SK-N-SH treated with all-trans-retinoic acid at 6 μM for 48 hours (cell line): ENCODE measurements at regions not wholly inside any gene's neighbourhood (a gene's known extent, or its start where the extent isn't known, plus 50 kb on each side); places are given as distances from the start of the nearest gene placed in this dataset.
"Not testable (repeated sequence)": the region's sequence is repeated elsewhere in the genome, so short reads cannot be mapped to it uniquely, and the experiment has no call there.

Source experiments
- ATAC-seq: fragments of 200-7000 bp; cut with Tn5 transposase; 3 replicates; pipeline ENCODE4 v1.9.1; 2020; ENCODE audit warnings: mild to moderate bottlenecking, moderate library complexity
- ARNTL ChIP-seq: fragments of 450-650 bp; formaldehyde crosslinking; IDR thresholded peaks from 2 replicates; pipeline ENCODE4 v1.5.0; 2020; ENCODE audit warnings: low read depth, mild to moderate bottlenecking, moderate library complexity, borderline replicate concordance
- BACH2 ChIP-seq: fragments of 250-450 bp; sonication (Bioruptor Pico); IDR thresholded peaks from 2 replicates; pipeline ENCODE4 v1.9.0; 2021; ENCODE audit warnings: mild to moderate bottlenecking, borderline replicate concordance
- CSDC2 ChIP-seq: fragments of 250-450 bp; sonication (Bioruptor Pico); IDR thresholded peaks from 2 replicates; pipeline ENCODE4 v1.5.0; 2020; ENCODE audit warnings: mild to moderate bottlenecking, moderate library complexity
- ESRRG ChIP-seq: fragments of 250-450 bp; sonication (Bioruptor Pico); IDR thresholded peaks from 2 replicates; pipeline ENCODE4 v1.6.1; 2021; ENCODE audit warnings: mild to moderate bottlenecking
- GLIS3 ChIP-seq: fragments of 250-450 bp; sonication (Bioruptor Pico); IDR thresholded peaks from 2 replicates; pipeline ENCODE4 v1.5.0; 2020; ENCODE audit warnings: mild to moderate bottlenecking, moderate library complexity
- ISL1 ChIP-seq: fragments of 250-450 bp; sonication (Bioruptor Pico); IDR thresholded peaks from 2 replicates; pipeline ENCODE4 v2.1.2; 2022; ENCODE audit warnings: mild to moderate bottlenecking, moderate library complexity
- OSR1 ChIP-seq: fragments of 250-450 bp; sonication (Bioruptor Pico); IDR thresholded peaks from 2 replicates; pipeline ENCODE4 v1.8.0; 2022; ENCODE audit warnings: moderate library complexity, mild to moderate bottlenecking, inconsistent platforms
- PPARA ChIP-seq: fragments of 250-450 bp; sonication (Bioruptor Pico); IDR thresholded peaks from 2 replicates; pipeline ENCODE4 v1.5.0; 2020; ENCODE audit warnings: mild to moderate bottlenecking, borderline replicate concordance
- RARB ChIP-seq: fragments of 250-450 bp; sonication (Bioruptor Pico); IDR thresholded peaks from 2 replicates; pipeline ENCODE4 v1.8.0; 2021; ENCODE audit warnings: mild to moderate bottlenecking, moderate library complexity
- SNAI2 ChIP-seq: fragments of 250-450 bp; sonication (Bioruptor Pico); IDR thresholded peaks from 2 replicates; pipeline ENCODE4 v1.5.0; 2020; ENCODE audit warnings: mild to moderate bottlenecking, moderate library complexity
- TCF4 ChIP-seq: fragments of 250-450 bp; sonication (Bioruptor Pico); IDR thresholded peaks from 2 replicates; pipeline ENCODE4 v1.8.0; 2021; ENCODE audit warnings: mild to moderate bottlenecking, moderate library complexity, borderline replicate concordance
- TOX ChIP-seq: fragments of 250-450 bp; sonication (Bioruptor Pico); IDR thresholded peaks from 2 replicates; pipeline ENCODE4 v1.8.0; 2021; ENCODE audit warnings: mild to moderate bottlenecking, moderate library complexity, borderline replicate concordance
- ZC3H10 ChIP-seq: fragments of 250-450 bp; sonication (Bioruptor Pico); IDR thresholded peaks from 2 replicates; pipeline ENCODE4 v1.5.1; 2021; ENCODE audit warnings: mild to moderate bottlenecking, moderate library complexity
- ZFP30 ChIP-seq: fragments of 450-650 bp; formaldehyde crosslinking; IDR thresholded peaks from 2 replicates; pipeline ENCODE4 v1.5.0; 2022; ENCODE audit warnings: mild to moderate bottlenecking, moderate library complexity
- ZNF565 ChIP-seq: fragments of 450-650 bp; formaldehyde crosslinking; conservative IDR thresholded peaks from 2 replicates; pipeline ENCODE4 v1.5.0; 2020; ENCODE audit warnings: low read depth, mild to moderate bottlenecking, moderate library complexity
- ZNF8 ChIP-seq: fragments of 450-650 bp; formaldehyde crosslinking; IDR thresholded peaks from 2 replicates; pipeline ENCODE4 v1.5.0; 2020; ENCODE audit warnings: mild to moderate bottlenecking, moderate library complexity
- TF ChIP-seq, protein P1 (sequence below): fragments of 250-450 bp; sonication (Bioruptor Pico); IDR thresholded peaks from 2 replicates; pipeline ENCODE4 v1.5.1; 2021; ENCODE audit warnings: mild to moderate bottlenecking, moderate library complexity
- TF ChIP-seq, protein P2 (sequence below): fragments of 250-450 bp; sonication (Bioruptor Pico); IDR thresholded peaks from 2 replicates; pipeline ENCODE4 v1.8.0; 2020; ENCODE audit warnings: mild to moderate bottlenecking, moderate library complexity, borderline replicate concordance
- TF ChIP-seq, protein P3 (sequence below): fragments of 250-450 bp; sonication (Bioruptor Pico); IDR thresholded peaks from 2 replicates; pipeline ENCODE4 v1.5.0; 2020; ENCODE audit warnings: mild to moderate bottlenecking, moderate library complexity
- TF ChIP-seq, protein P4 (sequence below): fragments of 250-450 bp; sonication (Bioruptor Pico); IDR thresholded peaks from 2 replicates; pipeline ENCODE4 v1.8.0; 2021; ENCODE audit warnings: low read depth, mild to moderate bottlenecking, moderate library complexity, borderline replicate concordance
- TF ChIP-seq, protein P5 (sequence below): fragments of 250-450 bp; sonication (Bioruptor Pico); IDR thresholded peaks from 2 replicates; pipeline ENCODE4 v1.5.1; 2020; ENCODE audit warnings: low read depth, mild to moderate bottlenecking, moderate library complexity

DNA sequence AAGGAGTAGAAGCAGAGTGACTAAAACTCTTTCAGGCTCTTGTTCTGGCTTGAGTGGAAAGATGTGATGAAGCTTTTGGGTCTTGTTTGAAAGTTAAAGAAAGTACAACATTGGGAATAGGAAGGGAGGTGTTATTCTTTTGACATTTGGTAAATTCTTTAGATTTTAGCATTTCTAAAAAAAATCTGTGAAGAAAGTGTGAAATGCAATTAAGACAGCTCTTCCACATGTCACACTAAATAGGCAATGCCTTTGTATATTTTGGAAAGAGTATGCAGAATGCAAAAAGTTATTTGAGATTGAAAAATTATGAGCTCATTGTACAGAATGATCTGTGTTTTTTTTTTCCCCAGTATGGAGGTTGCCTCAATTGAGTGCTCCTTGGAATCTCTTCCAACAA is 532.2 kb upstream of the DPPA4 start:
- ATAC-seq = no peak
- TF ChIP-seq TOX (CRISPR knock-in tag) (no peak), ARNTL (CRISPR knock-in tag) (no peak), ZNF565 (CRISPR knock-in tag) (no peak), GLIS3 (CRISPR knock-in tag) (no peak), OSR1 (no peak)
- TF ChIP-seq, protein P1, sequence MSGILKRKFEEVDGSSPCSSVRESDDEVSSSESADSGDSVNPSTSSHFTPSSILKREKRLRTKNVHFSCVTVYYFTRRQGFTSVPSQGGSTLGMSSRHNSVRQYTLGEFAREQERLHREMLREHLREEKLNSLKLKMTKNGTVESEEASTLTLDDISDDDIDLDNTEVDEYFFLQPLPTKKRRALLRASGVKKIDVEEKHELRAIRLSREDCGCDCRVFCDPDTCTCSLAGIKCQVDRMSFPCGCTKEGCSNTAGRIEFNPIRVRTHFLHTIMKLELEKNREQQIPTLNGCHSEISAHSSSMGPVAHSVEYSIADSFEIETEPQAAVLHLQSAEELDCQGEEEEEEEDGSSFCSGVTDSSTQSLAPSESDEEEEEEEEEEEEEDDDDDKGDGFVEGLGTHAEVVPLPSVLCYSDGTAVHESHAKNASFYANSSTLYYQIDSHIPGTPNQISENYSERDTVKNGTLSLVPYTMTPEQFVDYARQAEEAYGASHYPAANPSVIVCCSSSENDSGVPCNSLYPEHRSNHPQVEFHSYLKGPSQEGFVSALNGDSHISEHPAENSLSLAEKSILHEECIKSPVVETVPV (CRISPR knock-in tag) = no peak

DNA sequence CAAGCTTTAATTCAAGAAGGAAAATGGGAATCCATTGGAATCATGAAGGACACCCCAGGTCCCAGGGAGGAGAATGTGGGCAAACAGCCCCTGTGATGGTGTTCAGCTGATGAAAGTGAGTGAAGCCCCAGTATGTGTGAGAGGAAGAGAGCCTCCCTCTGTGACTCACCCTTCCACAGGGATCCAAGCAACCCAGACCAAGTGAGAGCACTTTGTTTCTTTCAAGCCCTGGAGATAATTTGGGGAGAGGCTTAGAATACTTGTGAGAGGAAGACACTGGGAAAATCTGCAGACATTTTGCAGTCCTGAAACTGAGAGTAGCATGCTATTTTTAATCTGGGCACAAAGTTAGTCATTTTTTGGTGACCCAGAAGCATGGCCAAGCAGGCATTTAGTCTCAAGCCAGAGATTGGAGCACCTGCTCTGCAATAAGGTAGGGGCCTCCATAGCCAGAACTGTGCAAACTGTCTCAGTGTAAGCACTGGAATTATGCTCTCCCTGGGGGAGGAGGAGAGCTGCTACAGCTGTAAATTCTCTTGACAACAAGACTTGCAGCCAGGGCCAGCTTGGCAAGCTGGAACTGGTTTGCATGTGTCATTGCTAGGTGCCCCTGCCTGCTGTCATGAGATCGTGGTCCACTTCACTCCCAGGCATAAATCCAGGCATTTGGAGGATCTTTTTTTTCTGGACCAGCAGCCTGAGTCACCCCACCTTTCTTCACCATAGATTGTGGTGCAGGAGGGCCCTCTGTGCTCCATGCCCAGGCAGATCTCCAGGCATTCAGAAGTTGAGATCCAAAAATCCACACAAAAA is 537.8 kb upstream of the DPPA4 start:
- no peak for ATAC-seq
- TF ChIP-seq, protein P1 (CRISPR knock-in tag) = no peak
- TF ChIP-seq, protein P2, sequence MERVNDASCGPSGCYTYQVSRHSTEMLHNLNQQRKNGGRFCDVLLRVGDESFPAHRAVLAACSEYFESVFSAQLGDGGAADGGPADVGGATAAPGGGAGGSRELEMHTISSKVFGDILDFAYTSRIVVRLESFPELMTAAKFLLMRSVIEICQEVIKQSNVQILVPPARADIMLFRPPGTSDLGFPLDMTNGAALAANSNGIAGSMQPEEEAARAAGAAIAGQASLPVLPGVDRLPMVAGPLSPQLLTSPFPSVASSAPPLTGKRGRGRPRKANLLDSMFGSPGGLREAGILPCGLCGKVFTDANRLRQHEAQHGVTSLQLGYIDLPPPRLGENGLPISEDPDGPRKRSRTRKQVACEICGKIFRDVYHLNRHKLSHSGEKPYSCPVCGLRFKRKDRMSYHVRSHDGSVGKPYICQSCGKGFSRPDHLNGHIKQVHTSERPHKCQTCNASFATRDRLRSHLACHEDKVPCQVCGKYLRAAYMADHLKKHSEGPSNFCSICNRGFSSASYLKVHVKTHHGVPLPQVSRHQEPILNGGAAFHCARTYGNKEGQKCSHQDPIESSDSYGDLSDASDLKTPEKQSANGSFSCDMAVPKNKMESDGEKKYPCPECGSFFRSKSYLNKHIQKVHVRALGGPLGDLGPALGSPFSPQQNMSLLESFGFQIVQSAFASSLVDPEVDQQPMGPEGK (CRISPR knock-in tag) = no peak
- no peak for TF ChIP-seq CSDC2 (CRISPR knock-in tag)
- no peak for TF ChIP-seq ZC3H10 (CRISPR knock-in tag)
- no peak for TF ChIP-seq ZFP30 (CRISPR knock-in tag)
- TF ChIP-seq PPARA (CRISPR knock-in tag) = no peak
- no peak for TF ChIP-seq ZNF8 (CRISPR knock-in tag)
- TF ChIP-seq OSR1 = no peak
- no peak for TF ChIP-seq TCF4
- TF ChIP-seq GLIS3 (CRISPR knock-in tag) = no peak
- TF ChIP-seq ISL1 (CRISPR knock-in tag) = no peak
- TF ChIP-seq ARNTL (CRISPR knock-in tag) = no peak
- TF ChIP-seq TOX (CRISPR knock-in tag) = no peak
- no peak for TF ChIP-seq BACH2 (CRISPR knock-in tag)
- no peak for TF ChIP-seq ESRRG (CRISPR knock-in tag)
- TF ChIP-seq, protein P3, sequence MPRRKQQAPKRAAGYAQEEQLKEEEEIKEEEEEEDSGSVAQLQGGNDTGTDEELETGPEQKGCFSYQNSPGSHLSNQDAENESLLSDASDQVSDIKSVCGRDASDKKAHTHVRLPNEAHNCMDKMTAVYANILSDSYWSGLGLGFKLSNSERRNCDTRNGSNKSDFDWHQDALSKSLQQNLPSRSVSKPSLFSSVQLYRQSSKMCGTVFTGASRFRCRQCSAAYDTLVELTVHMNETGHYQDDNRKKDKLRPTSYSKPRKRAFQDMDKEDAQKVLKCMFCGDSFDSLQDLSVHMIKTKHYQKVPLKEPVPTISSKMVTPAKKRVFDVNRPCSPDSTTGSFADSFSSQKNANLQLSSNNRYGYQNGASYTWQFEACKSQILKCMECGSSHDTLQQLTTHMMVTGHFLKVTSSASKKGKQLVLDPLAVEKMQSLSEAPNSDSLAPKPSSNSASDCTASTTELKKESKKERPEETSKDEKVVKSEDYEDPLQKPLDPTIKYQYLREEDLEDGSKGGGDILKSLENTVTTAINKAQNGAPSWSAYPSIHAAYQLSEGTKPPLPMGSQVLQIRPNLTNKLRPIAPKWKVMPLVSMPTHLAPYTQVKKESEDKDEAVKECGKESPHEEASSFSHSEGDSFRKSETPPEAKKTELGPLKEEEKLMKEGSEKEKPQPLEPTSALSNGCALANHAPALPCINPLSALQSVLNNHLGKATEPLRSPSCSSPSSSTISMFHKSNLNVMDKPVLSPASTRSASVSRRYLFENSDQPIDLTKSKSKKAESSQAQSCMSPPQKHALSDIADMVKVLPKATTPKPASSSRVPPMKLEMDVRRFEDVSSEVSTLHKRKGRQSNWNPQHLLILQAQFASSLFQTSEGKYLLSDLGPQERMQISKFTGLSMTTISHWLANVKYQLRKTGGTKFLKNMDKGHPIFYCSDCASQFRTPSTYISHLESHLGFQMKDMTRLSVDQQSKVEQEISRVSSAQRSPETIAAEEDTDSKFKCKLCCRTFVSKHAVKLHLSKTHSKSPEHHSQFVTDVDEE (CRISPR knock-in tag) = no peak
- no peak for TF ChIP-seq SNAI2 (CRISPR knock-in tag)
- TF ChIP-seq RARB (CRISPR knock-in tag) = no peak
- TF ChIP-seq, protein P4, sequence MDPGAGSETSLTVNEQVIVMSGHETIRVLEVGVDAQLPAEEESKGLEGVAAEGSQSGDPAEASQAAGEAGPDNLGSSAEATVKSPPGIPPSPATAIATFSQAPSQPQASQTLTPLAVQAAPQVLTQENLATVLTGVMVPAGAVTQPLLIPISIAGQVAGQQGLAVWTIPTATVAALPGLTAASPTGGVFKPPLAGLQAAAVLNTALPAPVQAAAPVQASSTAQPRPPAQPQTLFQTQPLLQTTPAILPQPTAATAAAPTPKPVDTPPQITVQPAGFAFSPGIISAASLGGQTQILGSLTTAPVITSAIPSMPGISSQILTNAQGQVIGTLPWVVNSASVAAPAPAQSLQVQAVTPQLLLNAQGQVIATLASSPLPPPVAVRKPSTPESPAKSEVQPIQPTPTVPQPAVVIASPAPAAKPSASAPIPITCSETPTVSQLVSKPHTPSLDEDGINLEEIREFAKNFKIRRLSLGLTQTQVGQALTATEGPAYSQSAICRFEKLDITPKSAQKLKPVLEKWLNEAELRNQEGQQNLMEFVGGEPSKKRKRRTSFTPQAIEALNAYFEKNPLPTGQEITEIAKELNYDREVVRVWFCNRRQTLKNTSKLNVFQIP (CRISPR knock-in tag) = no peak
- TF ChIP-seq, protein P5, sequence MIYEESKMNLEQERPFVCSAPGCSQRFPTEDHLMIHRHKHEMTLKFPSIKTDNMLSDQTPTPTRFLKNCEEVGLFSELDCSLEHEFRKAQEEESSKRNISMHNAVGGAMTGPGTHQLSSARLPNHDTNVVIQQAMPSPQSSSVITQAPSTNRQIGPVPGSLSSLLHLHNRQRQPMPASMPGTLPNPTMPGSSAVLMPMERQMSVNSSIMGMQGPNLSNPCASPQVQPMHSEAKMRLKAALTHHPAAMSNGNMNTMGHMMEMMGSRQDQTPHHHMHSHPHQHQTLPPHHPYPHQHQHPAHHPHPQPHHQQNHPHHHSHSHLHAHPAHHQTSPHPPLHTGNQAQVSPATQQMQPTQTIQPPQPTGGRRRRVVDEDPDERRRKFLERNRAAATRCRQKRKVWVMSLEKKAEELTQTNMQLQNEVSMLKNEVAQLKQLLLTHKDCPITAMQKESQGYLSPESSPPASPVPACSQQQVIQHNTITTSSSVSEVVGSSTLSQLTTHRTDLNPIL = no peak

DNA sequence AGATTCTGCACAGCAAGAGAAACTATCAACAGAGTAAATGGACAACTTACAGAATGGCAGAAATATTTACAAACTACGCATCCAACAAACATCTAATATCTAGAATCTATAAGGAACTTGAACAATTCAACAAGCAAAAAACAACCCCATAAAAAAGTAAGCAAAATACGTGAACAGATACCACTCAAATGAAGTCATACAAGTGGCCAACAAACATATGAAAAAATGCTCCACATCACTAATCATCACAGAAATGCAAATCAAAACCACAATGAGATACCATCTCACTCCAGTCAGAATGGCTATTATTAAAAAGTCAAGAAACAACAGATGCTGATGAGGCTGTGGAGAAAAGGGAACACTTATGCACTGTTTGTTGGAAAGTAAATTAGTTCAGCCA is 540.3 kb upstream of the DPPA4 start:
- ATAC-seq = not testable (repeated sequence)
